Prostate gland (tissue), 2 donors: ENCODE measurements at regions not wholly inside any gene's neighbourhood (a gene's known extent, or its start where the extent isn't known, plus 50 kb on each side); places are given as distances from the start of the nearest gene placed in this dataset.

Experiments used
- DNase-seq: peaks from one replicate; pipeline ENCODE4 v3.0.0-alpha.2; 2019; ENCODE audit warnings: low spot score
- H3K27ac ChIP-seq, 2 donors: fragments of 200-600 bp; sonication (generic); 2 replicates each; pipeline ENCODE4 v1.5.1; 2017 to 2019
- H3K27me3 ChIP-seq: fragments of 200-600 bp; sonication (generic); replicated peaks from 2 replicates; pipeline ENCODE4 v1.5.1; 2019; ENCODE audit not compliant: insufficient read depth
- H3K36me3 ChIP-seq, 2 donors: fragments of 200-600 bp; sonication (generic); 1 replicate in 1 of 2; 2 replicates in 1 of 2; pipeline versions ENCODE4 v1.5.1 to v1.8.1; 2017 to 2019
- H3K4me1 ChIP-seq: fragments of 200-600 bp; sonication (generic); replicated peaks from 2 replicates; pipeline ENCODE4 v1.5.1; 2019
- H3K4me3 ChIP-seq, 2 donors: fragments of 200-600 bp; sonication (generic); 2 replicates each; pipeline ENCODE4 v1.5.1; 2017 to 2019
- H3K9me3 ChIP-seq: fragments of 200-600 bp; sonication (generic); 2 replicates; pipeline ENCODE4 v1.5.1; 2017
- CTCF ChIP-seq, 4 experiments: fragments of 200-600 bp in 2 of 4; fragments of 450-650 bp in 2 of 4; sonication (generic) in 2 of 4; IDR thresholded peaks; 1 replicate in 3 of 4; 2 replicates in 1 of 4; pipeline ENCODE4 v1.5.1; 2016 to 2019; ENCODE audit warnings: antibody characterized with exemption in 4 of 4, mild to moderate bottlenecking in 2 of 4, moderate library complexity in 2 of 4
- POLR2A ChIP-seq: fragments of 450-650 bp; IDR thresholded peaks from one replicate; pipeline ENCODE4 v1.6.1; 2016; ENCODE audit warnings: antibody characterized with exemption, mild to moderate bottlenecking
- POLR2AphosphoS5 ChIP-seq: sonication (generic); formaldehyde crosslinking; IDR thresholded peaks from one replicate; pipeline ENCODE4 v1.6.1; 2017; ENCODE audit warnings: antibody characterized with exemption
- WGBS: methylation state at CpG from one replicate; pipeline ENCODE4 v1.1.5; 2018; 5-methylcytosine and 5-hydroxymethylcytosine counted together
- intact Hi-C: fragments of 100-400 bp; cut with DNase I; formaldehyde crosslinking; loops from one replicate; pipeline ENCODE4 v1.14.2; 2022

- WGBS: 77% methylated on average over 3 of the region's 3 CpGs
- Histone ChIP-seq H3K9me3 (no peaks in the 10 kb centered on the region), H3K4me3 (no peak overlapping the region), H3K27ac (no peak overlapping the region), H3K27me3 (no peaks in the 10 kb centered on the region), H3K36me3 (no peaks in the 10 kb centered on the region), H3K4me1 (no peaks in the 10 kb centered on the region)
- intact Hi-C loops: no loop called here
- TF ChIP-seq POLR2A (no peak), CTCF (IDR thresholded peaks at IDR 0.05) (no peak), POLR2AphosphoS5 (no peak)
- DNase-seq: no peak
These were observed 930.5 kb upstream of the SLITRK1 start for GRCh38 chr13:84812789-84813188.

- H3K9me3 ChIP-seq: no peaks in the 10 kb centered on the region
- WGBS: 90% methylated on average over 2 of the region's 2 CpGs
- TF ChIP-seq POLR2A: no peak
- H3K4me3 ChIP-seq: no peak overlapping the region
- no peak overlapping the region for H3K27ac ChIP-seq
- intact Hi-C loops: no loop called here
- no peaks in the 10 kb centered on the region for H3K4me1 ChIP-seq
- no peaks in the 10 kb centered on the region for H3K36me3 ChIP-seq
- no peaks in the 10 kb centered on the region for H3K27me3 ChIP-seq
- DNase-seq: no peak
These were observed 929.8 kb upstream of the SLITRK1 start for GRCh38 chr13:84812078-84812477.

GRCh38 chr13:84810781-84811180, 928.5 kb upstream of the SLITRK1 start:
- no peak overlapping the region for H3K27ac ChIP-seq
- no peak for DNase-seq
- TF ChIP-seq POLR2A: no peak
- no peak for TF ChIP-seq POLR2AphosphoS5
- no peak for TF ChIP-seq CTCF (IDR thresholded peaks at IDR 0.05)
- no peaks in the 10 kb centered on the region for H3K36me3 ChIP-seq
- H3K27me3 ChIP-seq: no peaks in the 10 kb centered on the region
- H3K4me3 ChIP-seq: no peak overlapping the region
- no peaks in the 10 kb centered on the region for H3K4me1 ChIP-seq
- WGBS: 29% methylated on average over 4 of the region's 4 CpGs
- intact Hi-C loops: no loop called here
- H3K9me3 ChIP-seq: no peaks in the 10 kb centered on the region

- H3K4me1 ChIP-seq: no peaks in the 10 kb centered on the region
- DNase-seq: no peak
- TF ChIP-seq CTCF (IDR thresholded peaks at IDR 0.05) (no peak), POLR2AphosphoS5 (no peak), POLR2A (no peak)
- no peaks in the 10 kb centered on the region for H3K9me3 ChIP-seq
- H3K36me3 ChIP-seq: no peaks in the 10 kb centered on the region
- H3K27ac ChIP-seq: no peak overlapping the region
- H3K4me3 ChIP-seq: no peak overlapping the region
- no peaks in the 10 kb centered on the region for H3K27me3 ChIP-seq
- intact Hi-C loops: no loop called here
These were observed 919.8 kb upstream of the SLITRK1 start for GRCh38 chr13:84802073-84802472.

- Histone ChIP-seq H3K9me3 (no peaks in the 10 kb centered on the region), H3K36me3 (no peaks in the 10 kb centered on the region), H3K4me3 (no peak overlapping the region), H3K27me3 (no peaks in the 10 kb centered on the region), H3K27ac (no peak overlapping the region), H3K4me1 (no peaks in the 10 kb centered on the region)
- TF ChIP-seq CTCF (IDR thresholded peaks at IDR 0.05): no peak
- no peak for TF ChIP-seq POLR2AphosphoS5
- TF ChIP-seq POLR2A: no peak
- DNase-seq: no peak
- WGBS: 81% methylated on average over 1 of the region's 1 CpG
- intact Hi-C loops: no loop called here
These were observed 902.3 kb upstream of the SLITRK1 start for GRCh38 chr13:84784443-84785153.
